HG03196 (cell line): ENCODE measurements at regions not wholly inside any gene's neighbourhood (a gene's known extent, or its start where the extent isn't known, plus 50 kb on each side); places are given as distances from the start of the nearest gene placed in this dataset.

ENCODE experiments used
- ATAC-seq: cut with Tn5 transposase; IDR thresholded peaks from one replicate; pipeline ENCODE4 v1.9.1; 2021; ENCODE audit not compliant: unreplicated experiment

DNA sequence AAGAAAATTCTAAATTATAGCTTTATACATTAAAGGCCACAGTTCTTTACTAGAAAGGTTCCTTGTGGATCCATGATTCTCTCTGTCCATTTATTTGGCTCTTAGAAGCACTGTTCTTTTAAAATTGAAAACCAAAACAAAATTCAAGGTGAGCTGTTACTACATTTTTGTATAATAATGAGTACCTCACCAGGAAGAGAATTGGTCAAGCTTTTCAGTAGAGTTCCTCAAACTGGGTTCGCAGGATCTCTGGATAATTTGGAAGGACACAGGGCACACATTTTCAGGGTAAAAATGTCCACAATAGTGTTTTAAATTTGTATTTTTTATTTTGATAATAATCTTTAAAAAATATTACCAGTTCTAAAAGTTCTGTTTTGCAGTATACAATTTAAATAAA is 93.0 kb downstream of the PPP1R3A start:
- ATAC-seq: no peak

DNA sequence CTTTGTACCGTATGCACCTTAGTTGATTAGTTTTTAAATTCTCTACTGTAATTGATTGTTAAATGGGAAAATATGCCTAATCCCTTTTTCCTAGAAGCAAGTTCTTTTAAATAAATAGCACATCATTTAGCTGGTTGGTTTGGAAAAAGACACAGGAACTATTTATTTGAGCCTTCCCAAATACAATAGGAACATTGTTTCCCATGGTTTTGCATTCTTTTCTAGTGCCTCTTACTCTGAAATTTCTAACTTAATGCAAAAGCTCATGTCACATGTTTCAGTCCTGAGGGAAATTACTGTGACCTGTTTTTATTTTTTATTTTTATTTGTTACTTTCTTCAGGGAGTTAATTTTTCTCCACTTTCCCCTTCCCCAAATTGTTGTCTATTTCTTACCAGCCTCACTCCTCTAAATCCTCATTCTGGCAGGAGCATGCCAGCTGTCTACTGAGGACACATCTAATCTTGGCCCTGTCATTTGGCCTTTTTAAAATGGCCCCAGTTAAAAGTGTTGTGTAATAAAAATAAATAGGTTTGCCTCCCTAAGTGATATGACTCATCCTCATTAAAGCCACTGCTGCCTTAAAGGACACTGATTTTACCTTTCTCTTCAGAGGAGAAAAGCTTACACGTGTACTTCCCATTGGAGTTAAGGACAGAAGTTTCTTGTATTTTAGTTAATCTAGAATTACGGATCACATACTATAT is 94.5 kb downstream of the PPP1R3A start:
- ATAC-seq: no peak

DNA sequence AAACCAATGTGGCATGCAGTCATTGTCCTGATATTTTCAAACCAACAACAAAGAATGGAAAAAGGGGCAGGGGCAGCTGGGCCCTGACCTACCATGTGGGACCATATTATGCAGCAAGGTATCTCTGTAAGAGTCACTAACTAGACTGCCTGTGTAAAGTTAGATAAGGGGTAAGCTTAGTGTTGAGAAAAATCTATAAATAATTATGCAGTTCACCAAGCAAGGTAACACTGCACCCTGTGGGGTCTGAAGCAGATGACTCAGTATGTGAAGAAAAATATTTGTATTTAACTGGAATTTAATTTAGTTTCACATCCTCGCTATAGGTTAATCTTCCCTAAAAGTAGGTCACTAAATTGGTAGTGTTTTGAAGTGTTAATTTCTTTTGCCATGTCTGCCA is 99.3 kb downstream of the PPP1R3A start:
- no peak for ATAC-seq

DNA sequence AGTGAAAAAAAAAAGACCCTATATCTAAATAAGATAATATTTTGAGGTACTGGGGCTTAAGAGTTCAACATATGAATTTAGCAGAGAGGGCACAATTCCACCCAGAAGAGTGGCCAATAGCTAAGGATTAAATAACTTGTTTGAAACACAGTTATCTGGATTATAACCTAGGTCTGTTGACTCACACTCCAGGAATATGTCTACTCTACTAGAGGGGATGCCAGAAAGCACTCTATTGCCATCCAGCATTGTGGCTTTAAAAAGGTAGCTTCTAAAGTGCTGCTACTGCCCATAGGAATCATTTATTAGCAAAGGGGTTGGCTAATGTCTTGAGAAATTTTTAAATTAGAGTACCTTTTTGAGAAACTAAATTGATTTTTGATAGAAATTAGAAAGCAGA is 102.2 kb downstream of the PPP1R3A start:
- no peak for ATAC-seq

DNA sequence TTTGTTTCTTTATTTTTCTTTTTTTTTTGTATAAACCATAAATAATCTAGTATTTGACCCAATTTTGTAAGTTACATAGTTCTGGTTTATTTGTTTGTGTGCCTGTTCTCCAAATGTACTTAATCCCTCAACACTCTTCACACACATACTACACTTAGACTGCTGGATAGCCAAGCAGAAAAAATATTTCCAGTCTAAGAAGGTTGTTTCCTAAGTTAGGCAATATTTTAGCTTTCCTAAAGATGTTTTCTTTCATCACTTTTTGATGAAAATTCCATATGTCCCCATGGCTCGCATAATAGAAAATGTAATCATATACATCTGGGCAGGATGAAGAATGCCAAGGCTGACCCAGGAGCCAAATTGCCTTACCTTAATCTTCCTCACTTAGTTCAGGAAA is 105.3 kb downstream of the PPP1R3A start:
- ATAC-seq: no peak

DNA sequence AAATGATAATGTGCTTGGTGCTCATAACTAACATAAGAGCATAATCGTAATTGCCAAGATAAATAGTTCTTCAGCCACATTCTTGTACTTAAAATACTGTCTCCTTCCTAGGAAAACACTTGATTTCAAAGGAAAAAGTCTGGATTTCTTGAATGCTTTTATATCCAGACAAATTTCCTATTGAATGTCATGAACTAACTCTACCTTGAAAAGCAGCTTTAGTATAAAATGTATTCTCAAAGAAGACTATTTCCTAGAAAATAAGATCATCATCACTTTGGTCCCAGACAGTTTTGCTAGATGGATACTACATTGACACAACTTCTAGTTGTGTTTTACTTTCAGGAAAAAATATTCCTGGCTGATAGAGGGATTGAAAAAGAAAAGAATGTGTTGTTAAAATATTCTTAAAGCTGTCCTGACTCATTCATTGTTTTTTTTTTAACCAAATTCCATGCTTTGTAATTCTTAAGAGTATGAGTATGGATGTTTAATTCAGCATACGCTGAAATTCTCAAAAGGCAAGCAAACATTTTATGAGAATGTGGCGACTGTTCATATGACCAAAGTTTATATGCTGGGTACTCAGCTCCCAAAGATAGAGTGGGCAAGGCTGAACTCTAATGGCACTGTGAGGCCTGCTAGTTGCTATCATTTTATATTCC is 106.1 kb downstream of the PPP1R3A start:
- ATAC-seq: no peak

DNA sequence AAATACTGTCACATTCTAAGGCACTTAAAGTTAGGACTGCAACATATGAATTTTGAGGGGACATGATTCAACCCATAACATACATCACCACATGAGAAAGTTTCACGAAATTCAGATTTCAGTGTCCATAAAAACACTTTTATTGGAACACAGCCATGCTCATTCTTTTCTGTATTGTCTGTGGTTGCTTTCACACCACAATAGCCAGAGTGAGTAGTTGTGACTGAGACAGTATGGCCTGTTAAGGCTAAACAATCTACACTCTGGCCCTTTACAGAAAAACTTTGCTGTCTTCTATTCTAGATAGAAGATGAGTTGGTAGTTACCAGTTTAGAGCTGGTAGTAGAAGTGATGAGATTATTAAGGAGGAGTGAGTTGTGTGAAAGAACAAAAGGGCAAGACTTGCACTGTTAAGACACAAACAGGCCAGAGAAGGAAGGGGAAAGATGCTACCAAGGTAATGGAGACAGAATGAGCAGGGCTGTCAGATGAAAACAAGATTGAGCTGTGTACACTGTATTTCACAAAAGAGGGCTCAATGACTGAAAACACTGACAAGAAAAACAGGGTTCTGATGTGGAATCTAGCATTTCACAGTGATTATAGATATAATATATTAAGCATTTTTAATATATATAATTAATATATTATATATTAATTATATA is 108.6 kb downstream of the PPP1R3A start:
- ATAC-seq: no peak

DNA sequence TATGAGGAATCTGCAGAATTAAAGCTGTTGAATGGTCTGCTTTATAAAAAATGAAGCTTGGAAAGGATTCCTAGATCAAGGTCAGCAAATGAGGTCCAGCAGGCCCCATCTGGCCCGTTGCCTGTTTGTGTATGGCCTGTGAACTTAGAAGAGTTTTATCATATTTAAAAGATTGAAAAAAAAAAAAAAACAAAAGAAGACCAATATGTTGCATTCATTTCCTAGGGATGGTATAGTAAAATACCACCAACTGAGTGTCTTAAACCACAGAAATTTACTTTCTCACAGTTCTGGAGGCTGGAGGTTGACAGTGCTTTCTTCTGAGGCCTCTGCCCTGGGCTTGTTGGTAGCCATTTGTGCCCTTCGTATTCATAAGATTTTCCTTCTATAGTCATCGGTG is 109.2 kb downstream of the PPP1R3A start:
- no peak for ATAC-seq

DNA sequence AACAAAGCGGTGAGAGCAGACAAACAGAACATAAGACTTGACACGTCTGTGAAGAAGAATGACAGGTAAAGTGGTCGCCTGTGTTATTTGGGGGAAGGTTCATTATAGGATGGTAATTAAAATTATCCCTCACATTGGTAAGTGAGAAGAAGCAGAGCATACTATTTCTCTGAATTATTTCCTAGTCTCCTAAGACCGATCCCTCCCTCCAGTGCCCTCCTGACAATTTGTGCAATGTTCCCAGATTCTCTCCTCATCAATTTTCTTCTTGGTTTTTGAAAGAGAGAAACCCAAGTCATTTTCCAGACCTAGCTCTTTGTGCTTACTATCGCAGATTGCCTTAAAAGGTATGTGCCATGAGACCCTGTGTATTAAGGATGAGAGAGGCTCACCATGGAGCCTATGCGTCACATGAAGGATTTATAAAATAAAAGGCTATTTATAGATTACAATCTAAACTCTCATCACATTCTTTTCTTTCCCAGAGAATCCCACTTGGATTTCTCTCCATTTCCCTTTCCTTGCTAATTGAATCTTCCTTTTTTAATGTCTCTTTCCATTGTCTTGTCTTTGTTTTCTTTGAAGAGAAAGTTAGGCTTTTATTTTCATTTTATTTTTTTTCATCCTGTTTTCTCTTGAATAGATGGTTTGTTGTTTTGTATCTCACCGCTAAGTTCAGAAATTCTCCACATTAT is 112.0 kb downstream of the PPP1R3A start:
- no peak for ATAC-seq

DNA sequence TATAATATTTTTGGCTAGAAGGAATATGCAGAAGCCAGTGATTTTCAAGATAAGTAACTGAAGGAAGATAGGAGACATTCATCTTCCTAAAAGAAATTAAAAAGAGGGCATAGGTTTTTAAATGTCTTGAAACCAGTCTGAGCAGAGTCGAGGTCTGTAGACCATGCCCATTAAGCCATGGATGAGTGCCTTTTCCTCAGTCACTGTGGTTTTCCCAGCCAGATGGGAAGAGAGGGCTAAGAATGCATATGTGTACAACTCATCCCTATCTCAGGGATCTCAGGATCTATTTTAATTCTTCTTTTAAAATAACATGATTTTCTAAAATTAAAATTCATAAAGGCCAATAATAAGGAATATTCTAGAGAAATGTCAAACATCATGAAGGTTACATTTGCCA is 112.8 kb downstream of the PPP1R3A start:
- no peak for ATAC-seq

DNA sequence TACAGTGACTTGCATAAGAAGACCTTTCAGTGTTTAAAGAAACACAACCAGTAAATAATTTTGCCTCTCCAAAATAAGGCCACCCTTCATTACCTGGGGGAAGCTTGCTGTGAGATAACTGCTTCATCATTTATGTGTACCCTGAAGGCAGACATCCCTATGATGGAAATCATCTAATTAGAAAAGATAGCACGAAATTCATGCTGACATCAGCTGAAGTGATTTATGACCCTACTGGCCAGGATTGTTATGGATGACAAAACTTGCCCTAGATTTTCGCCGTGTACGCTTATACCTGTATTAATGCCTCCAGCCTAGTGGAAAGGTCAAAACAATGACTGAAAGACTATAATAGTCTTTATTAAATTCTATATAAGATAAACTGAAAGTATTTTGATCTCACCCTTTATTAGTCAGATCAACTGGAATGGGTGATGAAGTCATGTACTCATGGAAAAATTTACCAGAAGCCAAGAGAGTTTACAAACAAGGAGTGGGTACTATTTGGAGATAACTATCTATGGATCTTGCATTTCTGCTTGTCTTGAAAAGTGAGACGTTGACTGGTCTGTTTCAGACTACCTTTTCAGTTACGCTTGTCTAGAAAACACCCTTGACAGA is 114.2 kb downstream of the PPP1R3A start:
- no peak for ATAC-seq

DNA sequence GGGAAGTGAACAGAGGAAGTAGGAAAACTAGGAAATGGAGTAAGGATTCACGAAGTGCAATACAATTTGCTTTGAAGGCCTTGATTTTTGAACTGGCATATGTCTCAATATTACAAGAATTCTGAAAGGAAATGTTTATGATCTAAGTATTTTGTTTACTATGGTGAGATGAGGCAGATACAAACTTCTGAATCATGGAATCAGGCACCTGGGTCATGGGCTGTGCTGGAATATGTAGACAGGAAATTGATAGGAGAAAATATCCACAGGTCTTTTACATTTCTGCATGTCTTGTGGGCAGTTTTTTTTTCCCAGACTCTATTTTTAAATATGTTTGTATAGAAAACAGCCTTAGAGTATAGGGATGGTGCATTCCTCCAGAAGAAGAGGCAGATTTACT is 117.1 kb downstream of the PPP1R3A start:
- ATAC-seq: no peak

DNA sequence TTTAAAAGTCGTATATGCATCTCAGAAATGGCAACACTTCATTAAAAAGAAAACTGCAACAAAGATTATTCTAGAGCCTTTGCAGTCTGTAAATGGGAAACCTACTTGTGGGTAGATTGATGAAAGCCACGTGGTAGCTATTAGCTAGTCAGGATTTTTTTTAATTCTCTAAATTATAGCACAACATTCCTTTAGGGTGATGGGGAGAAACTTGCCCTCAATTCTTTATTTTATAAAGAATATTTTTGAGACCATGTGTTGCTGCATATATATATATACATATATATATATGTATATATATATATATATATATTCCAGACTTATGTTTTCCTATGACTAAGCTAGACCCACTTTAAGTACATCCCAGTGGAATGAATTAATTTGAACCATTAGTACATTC is 118.0 kb downstream of the PPP1R3A start:
- no peak for ATAC-seq

DNA sequence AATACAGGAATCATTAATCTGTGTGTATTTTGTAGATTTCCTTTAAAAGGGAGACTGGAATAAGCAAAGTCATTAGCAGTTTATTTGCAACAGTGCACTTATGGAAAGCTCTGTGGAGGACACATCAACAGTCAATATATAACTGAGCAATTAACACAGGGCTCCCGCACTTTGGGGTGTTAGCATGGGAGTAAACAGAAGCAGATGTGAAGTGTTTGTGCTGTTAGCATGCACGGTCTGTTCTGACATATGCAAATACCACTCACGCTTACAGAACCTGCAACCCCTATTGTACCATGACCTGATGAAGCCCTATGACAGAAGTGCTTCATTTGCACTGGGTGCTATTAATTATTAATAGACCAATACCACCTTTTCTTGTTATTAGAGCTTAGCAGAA is 118.9 kb downstream of the PPP1R3A start:
- ATAC-seq: peak; percentile 99

DNA sequence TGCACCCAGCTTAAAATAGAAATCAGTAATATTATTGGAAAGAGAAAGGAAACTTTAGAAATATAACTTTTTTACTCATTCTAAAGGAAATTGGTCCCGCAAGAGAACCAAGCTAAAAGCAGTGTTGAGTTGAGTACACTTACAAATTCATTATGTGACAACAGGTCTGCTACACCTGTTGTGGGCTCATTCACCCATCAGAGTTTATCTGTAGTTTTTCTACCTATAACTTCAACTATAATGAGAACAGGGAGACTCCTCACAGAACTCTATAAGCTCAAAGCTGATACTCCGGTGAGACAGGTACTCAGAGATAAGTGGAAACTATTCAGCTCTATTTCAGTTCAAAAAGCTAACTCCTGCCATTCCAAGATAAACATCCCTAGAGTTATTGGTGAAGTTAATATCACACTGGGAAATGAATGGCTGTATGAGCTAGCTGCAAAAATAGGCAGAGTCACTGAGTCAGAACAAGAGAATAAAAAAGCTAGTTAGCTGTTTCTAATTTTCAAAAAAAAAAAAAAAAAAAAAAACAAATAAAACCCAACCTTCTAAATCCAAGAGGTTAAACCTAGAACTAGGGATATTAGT is 121.3 kb downstream of the PPP1R3A start:
- no peak for ATAC-seq

DNA sequence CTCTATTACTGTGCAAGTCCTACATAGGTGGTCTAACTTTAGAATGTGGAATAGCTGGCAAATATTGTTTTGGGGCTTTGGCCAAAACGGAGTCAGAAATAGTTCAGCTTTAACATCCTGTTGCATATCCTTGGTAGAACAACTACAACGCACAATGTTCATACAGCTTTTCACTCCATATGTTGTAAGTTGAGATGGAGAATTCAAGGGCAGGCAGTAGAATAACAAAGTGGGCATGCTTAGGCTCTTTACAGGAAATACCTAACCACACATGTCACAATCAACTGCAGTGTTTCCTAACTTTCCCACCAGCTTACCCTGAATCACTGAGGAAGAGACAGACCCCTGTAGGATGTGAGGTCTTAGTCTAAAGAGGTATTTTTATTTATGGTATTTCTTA is 122.3 kb downstream of the PPP1R3A start:
- ATAC-seq: no peak

DNA sequence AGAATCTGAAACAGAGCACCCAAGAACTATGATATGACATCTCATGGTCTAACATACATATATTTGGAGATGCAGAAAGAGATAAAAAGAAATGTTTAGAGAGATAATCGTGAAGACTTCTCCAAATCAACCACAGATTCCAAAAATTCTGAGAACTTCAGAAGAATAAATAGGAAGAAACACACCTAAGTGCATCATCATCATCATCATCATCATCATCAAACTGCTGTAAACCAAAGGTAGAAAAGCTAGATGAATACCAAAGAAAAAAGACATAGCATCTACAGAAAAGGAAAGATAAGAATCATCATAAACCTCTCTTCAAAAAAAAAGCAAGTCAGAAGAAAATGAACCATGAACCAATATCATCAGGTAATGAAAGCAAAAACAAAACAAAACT is 124.2 kb downstream of the PPP1R3A start:
- ATAC-seq: no peak

DNA sequence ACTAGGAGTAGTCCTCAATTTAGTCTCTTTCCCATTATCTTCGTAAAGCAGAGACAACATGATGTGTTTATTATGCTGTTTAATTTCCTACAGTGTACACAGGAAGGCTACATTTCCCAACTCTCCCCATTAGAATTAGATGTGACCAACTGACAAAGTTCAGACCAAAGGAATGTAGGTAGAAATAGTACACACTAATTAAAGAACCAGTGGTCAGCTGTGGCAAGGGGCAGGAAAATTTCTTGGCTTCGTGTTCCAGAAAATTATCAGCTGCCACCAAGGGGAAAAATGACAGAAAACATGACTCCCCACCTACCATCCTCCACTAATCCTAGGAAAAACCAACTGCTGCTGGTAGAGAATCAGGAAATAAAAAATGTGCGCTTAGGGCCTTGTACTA is 125.6 kb downstream of the PPP1R3A start:
- no peak for ATAC-seq

DNA sequence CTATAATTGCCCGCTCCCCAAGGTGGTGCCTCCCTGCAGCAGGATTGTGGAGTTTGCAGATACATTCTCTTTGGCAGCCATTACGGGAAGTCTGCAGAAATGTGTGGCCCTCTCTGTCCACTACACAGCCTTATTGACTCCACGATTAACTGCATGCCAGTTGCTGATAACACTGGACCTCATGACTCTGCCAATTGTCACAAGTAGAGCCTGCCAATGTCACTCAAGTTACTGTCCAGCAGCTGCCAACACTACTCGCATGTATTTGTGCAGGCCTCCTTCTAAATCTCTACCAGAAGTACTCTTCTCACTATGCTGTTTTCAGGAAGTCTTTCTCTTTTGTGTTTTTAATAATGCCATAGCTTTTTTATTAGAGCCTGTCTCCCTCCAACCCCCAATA is 128.8 kb downstream of the PPP1R3A start:
- no peak for ATAC-seq

DNA sequence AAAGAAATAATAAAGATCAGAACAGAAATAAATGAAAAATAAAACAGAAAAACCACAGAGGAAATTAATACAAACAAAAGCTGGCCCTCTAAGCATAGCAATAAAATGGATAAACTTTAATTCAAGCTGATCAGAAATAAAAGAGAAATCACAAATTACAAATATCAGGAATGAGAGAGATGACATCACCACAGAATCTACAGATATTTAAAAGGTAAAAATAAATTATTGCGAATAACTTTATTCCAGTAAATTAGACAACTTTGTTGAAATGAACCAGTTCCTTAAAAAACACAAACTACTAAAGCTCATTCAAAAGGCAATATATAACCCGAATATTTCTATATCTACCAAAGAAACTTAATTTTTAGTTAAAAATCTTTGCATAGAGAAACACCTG is 131.7 kb downstream of the PPP1R3A start:
- ATAC-seq: no peak

DNA sequence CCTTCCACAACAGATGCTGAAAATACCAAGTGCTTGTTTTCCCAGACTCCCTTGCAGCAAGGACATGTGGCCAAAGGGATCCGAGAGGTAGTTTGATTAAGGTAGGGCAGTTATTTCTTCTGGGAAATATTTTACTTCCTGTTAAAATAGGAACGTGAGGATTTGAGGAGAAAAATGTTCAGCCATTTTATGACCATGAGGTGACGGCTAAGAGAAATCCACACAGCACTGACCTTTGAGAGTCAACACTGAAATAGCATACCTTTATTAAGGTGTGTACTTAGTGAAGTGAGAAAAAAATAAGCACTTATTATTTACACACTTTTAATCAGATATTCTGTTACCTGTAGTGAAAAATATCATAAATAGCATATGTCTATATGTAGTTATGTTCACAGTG is 133.9 kb downstream of the PPP1R3A start:
- ATAC-seq: no peak
